Neural cell (in vitro differentiated cells): ENCODE measurements at regions not wholly inside any gene's neighbourhood (a gene's known extent, or its start where the extent isn't known, plus 50 kb on each side); places are given as distances from the start of the nearest gene placed in this dataset.

Source experiments
- EZH2 ChIP-seq: fragments of 200-600, 300-800 bp; shearing (Covaris generic), sonication (generic); IDR thresholded peaks from 2 replicates; pipeline ENCODE4 v1.6.1; 2014; ENCODE audit warnings: antibody characterized with exemption, low read length, borderline replicate concordance, mild to moderate bottlenecking; ENCODE audit not compliant: insufficient read depth, poor library complexity, severe bottlenecking
- POLR2AphosphoS5 ChIP-seq: IDR thresholded peaks from 2 replicates; pipeline ENCODE4 v1.6.1; 2012
- RAD21 ChIP-seq: fragments of 450-650 bp; conservative IDR thresholded peaks from 2 replicates; pipeline ENCODE4 v1.6.1; 2014; ENCODE audit warnings: antibody characterized with exemption, mild to moderate bottlenecking, moderate library complexity
- SMC3 ChIP-seq: fragments of 450-650 bp; conservative IDR thresholded peaks from 2 replicates; pipeline ENCODE4 v1.6.1; 2014; ENCODE audit warnings: antibody characterized with exemption, mild to moderate bottlenecking, moderate library complexity; ENCODE audit not compliant: poor library complexity
- TF ChIP-seq, protein P1 (sequence below): fragments of 450-650 bp; IDR thresholded peaks from 2 replicates; pipeline ENCODE4 v1.5.1; 2014; ENCODE audit warnings: antibody characterized with exemption, mild to moderate bottlenecking, moderate library complexity; ENCODE audit not compliant: poor library complexity, severe bottlenecking

DNA sequence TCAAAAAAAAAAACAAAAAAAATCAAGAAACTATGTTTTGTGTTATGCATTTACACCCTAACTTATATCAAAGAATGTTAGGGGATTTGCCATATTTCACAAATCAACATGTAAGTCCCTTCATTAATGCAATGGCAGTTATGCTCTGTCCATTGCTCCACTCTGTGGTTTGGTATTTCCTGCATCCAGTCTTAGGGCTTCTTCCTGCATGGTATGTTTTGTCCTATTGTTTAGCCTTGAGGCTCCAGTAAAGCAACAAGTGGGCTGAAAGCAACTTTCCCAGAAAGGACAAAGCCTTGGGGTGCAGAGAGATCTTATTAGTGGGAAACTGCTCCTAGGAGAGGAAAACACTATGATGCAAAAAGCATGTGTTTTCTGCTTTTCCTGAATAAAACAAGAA, 474.1 kb downstream of the IRS1 start:
- TF ChIP-seq SMC3: no peak
- TF ChIP-seq POLR2AphosphoS5: no peak
- TF ChIP-seq, protein P1, sequence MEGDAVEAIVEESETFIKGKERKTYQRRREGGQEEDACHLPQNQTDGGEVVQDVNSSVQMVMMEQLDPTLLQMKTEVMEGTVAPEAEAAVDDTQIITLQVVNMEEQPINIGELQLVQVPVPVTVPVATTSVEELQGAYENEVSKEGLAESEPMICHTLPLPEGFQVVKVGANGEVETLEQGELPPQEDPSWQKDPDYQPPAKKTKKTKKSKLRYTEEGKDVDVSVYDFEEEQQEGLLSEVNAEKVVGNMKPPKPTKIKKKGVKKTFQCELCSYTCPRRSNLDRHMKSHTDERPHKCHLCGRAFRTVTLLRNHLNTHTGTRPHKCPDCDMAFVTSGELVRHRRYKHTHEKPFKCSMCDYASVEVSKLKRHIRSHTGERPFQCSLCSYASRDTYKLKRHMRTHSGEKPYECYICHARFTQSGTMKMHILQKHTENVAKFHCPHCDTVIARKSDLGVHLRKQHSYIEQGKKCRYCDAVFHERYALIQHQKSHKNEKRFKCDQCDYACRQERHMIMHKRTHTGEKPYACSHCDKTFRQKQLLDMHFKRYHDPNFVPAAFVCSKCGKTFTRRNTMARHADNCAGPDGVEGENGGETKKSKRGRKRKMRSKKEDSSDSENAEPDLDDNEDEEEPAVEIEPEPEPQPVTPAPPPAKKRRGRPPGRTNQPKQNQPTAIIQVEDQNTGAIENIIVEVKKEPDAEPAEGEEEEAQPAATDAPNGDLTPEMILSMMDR: no peak
- no peak for TF ChIP-seq EZH2
- TF ChIP-seq RAD21: no peak
